ENCODE measurements at regions not wholly inside any gene's neighbourhood (a gene's known extent, or its start where the extent isn't known, plus 50 kb on each side); places are given as distances from the start of the nearest gene placed in this dataset.
"Not testable (repeated sequence)": the region's sequence is repeated elsewhere in the genome, so short reads cannot be mapped to it uniquely, and the experiment has no call there.

DNA sequence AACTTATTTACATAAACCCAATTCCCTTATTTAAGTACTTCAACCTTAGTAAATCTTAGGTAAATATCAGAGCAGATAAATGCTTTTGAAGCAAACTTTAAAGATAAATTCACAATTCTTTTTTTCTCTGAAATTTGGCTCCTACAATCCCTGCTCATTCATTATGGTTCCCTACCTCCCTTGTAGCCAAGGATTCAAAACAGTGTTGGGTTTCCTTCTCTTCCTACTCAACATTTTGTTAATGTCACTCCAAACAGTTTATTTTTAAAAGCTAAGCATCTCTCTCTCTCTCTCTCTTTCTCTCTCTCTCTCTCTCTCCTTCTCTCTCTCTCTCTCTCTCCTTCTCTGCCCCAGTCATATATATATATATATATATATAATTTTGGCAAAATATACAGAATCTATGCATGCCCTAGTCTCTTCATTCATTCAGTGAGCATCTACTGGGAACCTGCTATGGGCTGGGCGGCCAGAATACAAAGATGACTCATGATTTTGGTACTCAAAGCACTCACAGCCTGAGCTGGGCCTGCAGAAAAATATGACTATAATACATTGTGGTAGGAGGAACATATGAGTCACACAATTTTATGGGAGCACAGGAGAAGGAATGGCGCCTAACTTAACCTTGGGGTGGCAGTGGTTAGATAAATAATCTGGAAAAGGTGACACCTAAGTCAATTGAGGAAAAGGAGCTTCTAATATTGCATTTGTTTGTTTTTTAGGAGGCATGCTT, 123.7 kb upstream of the DHRS4 start:
- DNase-seq (ENCODE audit: low read depth, low spot score) = peak; percentile 65

GRCh38 chr14:23831596-23831995, 122.0 kb upstream of the DHRS4 start:
- no peak for DNase-seq (ENCODE audit: low read depth, low spot score)

GRCh38 chr14:23861666-23862065, 91.9 kb upstream of the DHRS4 start:
- DNase-seq (ENCODE audit: low read depth, low spot score) = no peak

DNA sequence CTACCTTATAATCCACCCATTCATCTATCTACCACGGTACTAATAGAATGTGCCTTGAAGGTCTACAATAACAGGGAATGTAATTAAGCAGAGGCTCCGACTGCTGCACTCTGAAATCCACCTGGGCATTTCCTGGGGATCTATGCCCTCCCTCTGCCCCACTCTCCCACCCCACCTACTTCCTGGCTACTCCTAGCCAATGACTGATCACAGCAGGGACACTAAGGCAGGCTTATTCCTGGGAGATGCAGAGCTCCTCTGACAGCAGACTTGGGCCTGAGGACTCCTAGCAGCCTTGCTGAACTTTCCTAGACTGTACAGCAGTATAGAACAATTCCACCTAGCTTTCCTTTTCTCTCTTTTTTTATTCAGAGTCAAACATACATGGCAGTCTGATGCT, 91.1 kb upstream of the DHRS4 start:
- no peak for DNase-seq (ENCODE audit: low read depth, low spot score)

DNA sequence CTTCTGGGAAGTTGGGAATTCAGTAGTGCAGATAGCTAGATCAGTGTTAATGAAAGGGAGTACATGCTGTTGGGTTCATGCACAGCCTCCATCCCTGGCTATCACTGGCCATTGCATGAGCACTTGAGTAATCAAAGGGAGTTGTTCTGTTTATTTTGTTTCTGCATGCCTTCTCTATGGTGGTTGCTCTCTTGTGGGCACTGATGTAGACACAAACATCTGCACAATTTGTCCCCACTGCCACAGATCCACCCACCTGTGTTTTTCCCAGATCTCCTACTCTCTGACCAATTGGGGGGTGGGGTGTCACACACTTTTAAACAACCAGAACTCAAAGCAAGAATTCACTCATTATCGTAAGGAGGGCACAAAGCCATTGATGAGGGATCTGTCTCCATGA, 89.7 kb upstream of the DHRS4 start:
- DNase-seq (ENCODE audit: low read depth, low spot score) = no peak

DNA sequence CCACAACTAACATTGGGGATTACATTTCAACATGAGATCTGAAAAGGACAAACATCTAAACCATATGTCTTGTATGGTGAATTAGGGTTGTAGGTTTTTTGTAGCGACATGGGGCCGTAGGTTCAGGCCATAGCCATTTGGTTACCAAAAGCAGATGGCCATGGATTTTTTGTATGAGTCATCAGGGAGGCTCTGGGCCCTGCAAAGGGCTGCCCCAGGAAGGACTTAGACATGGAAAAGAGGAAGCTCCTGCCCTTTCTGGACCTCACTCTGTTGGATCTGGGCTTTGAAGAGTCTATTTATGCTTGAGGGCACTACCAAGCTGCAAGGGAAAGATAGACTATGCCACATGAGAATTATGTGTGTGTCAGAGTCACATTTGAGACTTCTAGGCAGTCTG, 89.3 kb upstream of the DHRS4 start:
- DNase-seq (ENCODE audit: low read depth, low spot score) = no peak

DNA sequence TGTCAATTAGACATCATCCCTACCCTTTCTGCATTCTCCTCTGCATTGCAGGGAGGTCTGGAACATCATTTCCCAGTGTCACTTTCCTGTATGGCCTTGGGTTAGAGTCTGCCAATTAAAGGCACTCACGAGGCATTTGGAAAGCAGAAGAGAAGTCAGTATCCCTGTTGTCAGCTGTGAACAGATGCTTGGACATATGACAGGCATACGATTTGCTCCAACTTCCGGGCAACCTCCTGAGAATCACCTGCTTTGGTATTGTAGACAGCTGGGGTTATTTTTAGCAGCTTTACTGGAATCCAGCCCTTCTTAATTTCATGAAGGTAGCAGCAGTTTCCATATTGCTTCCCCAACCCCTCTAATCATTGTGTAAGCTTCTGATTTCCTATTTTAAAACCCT, 88.7 kb upstream of the DHRS4 start:
- DNase-seq (ENCODE audit: low read depth, low spot score) = no peak

GRCh38 chr14:23865502-23865901, 88.1 kb upstream of the DHRS4 start:
- peak; percentile 17 for DNase-seq (ENCODE audit: low read depth, low spot score)

GRCh38 chr14:23866269-23866668, 87.3 kb upstream of the DHRS4 start:
- no peak for DNase-seq (ENCODE audit: low read depth, low spot score)

- no peak for DNase-seq (ENCODE audit: low read depth, low spot score)
Measured at GRCh38 chr14:23869078-23869719, 84.4 kb upstream of the DHRS4 start.

DNA sequence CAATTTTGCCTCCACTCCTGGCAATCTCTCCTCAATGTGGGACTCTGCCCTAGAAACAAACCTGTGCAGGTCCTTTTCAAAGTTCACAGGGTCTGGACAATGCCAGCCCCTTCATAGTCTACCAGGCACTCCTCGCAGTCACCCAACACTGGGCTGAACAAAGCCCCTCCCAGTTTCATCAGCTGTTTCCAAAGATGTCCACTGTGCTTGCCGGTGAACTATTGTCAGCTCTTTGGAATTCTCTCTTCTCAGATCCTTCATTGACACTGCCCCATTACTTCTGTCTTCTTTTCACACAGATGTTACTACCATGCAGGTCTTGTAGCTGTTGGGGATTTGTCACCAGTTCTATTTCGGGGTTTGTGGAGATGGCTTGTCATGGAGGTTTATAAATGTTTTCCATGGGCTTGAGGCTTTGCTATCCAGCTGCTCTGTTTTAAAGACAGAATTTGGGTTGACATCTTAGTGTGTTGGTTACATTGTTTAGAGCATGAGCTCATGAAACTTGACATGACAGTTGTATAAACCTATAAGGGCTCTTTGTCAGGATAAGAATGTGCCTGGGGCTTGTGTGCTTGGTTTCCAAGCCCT, 77.3 kb upstream of the DHRS4 start:
- DNase-seq (ENCODE audit: low read depth, low spot score) = no peak

DNA sequence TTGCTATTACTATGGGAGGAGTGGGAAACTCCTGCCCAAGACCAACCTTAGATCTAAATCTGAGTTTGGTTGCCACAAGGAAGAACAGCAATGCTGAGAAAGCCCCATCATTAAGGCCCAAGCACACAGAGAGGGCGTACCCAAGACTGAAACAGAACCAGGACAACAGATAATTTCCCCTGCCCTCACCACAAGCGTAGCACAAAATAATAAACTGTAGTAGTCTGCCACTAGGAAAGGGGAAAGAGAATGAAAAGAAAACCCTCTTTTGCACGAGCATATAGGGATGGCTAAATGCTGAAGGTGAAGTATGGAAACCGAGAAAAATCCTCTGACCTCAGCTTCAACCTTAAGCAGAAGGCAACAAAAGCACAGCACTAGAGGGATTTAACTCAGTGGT, 76.5 kb upstream of the DHRS4 start:
- DNase-seq (ENCODE audit: low read depth, low spot score) = no peak

DNA sequence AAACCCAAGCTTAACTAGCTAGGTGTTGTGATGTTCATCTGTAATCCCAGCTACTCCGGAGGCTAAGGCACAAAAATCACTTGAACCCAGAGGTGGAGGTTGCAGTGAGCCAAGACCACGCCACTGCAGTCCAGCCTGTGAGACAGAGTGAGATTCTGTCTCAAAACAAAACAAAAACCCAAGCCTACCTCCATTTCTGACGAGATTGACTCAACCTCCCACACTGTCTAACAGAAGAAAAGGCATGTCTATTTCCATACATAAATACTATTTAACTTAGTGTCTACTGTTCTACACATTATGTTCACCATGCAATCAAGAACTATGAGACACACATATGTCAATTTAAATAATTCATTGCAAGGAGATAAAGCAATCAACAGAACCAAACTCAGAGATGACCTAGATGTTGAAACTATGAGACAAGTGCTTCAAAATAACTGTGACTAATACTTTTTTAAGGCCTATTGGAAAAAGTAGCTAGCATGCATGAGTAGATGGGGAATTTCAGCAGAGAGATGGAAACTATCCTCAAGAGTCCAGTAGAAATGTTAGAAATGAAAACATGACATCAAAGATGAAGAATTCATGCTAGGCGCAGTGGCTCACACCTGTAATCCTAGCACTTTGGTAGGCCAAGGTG, 75.9 kb upstream of the DHRS4 start:
- DNase-seq (ENCODE audit: low read depth, low spot score) = no peak

- no peak for DNase-seq (ENCODE audit: low read depth, low spot score)
Measured at GRCh38 chr14:23881282-23881681, 72.3 kb upstream of the DHRS4 start.

DNA sequence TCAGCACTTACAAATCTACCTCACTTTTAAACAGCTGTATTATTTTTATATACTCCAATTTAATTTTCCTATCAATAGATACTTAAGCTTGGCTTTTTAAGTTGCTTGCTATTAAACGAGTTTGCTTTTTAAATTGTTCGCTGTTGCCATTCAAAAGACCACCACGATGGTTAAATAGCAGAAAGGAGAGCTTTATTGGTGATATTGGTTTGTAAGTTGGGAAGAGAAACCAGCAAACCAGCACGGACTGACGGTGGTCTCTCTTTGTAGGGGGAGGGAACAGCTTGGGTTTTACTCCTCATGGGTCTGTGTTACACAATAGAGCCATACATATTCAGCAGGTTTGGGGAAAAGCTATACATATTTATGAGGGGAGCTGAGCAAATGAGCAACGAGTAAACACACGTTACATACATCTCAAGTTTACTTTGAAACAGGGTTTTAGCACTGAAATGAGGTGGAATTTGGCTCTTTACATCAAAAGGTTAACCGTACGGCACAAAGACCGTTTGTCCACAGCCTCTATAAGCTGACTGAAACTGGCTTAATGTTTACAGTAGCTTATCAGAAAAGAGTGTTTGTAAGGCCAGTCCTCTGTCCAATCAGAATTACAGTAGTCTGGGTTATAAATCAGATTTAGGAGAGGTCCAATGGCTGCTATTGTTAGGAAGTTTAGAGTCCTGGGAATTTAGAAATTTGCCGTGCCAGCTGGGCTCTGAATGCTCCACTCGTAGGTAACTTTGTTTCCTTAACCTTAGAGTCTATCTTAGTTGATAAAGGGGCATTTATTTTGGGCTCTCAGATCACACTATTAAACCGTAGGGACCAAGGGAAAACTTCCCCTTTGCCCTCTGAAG, 69.7 kb upstream of the DHRS4 start:
- DNase-seq (ENCODE audit: low read depth, low spot score) = no peak

- no peak for DNase-seq (ENCODE audit: low read depth, low spot score)
Measured at GRCh38 chr14:23884541-23884904, 69.0 kb upstream of the DHRS4 start.

GRCh38 chr14:23887536-23887935, 66.0 kb upstream of the DHRS4 start:
- no peak for DNase-seq (ENCODE audit: low read depth, low spot score)

GRCh38 chr14:23891717-23892116, 61.9 kb upstream of the DHRS4 start:
- DNase-seq (ENCODE audit: low read depth, low spot score) = not testable (repeated sequence)

- DNase-seq (ENCODE audit: low read depth, low spot score) = not testable (repeated sequence)
Measured at GRCh38 chr14:23892289-23892688, 61.3 kb upstream of the DHRS4 start.

- no peak for DNase-seq (ENCODE audit: low read depth, low spot score)
Measured at GRCh38 chr14:23894362-23895052, 59.1 kb upstream of the DHRS4 start.

DNA sequence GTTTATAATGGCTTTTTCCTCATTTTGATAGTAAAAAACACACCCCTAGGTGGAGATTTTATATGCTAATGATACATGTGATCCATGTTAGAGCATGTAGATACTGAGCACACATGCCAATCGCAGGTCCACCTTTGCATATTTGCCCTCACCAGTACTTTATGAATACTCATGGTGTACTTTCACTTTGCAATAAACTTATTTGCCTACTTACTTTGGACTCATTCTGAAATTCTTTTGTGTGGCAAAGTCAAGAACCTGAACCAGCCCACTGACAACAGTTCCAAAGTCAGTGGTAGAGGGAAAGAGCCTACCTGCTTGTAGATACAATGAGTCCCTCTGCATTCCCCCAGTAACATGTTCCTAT, 58.5 kb upstream of the DHRS4 start:
- no peak for DNase-seq (ENCODE audit: low read depth, low spot score)

Data from pulmonary artery endothelial cell (primary cell).